Anterior cingulate cortex (tissue), 58 donors: ENCODE measurements at regions not wholly inside any gene's neighbourhood (a gene's known extent, or its start where the extent isn't known, plus 50 kb on each side); places are given as distances from the start of the nearest gene placed in this dataset.

Experiments
- DNase-seq, 58 donors: peaks; one replicate each; lab custom pipeline; 2025; lab: John Stamatoyannopoulos, UW

GRCh38 chr4:151600432-151600831 lies 160.4 kb downstream of the GATB start:
- no peak for DNase-seq

GRCh38 chr4:151603377-151603776 lies 157.4 kb downstream of the GATB start:
- no peak for DNase-seq

- DNase-seq = no peak
Measured at GRCh38 chr4:151604238-151604637, 156.6 kb downstream of the GATB start.

- no peak for DNase-seq
Measured at GRCh38 chr4:151605215-151605614, 155.6 kb downstream of the GATB start.

GRCh38 chr4:151606061-151606460 lies 154.7 kb downstream of the GATB start:
- no peak for DNase-seq

GRCh38 chr4:151610229-151610628 lies 150.6 kb downstream of the GATB start:
- DNase-seq = no peak

- DNase-seq = no peak
Measured at GRCh38 chr4:151611960-151612359, 148.8 kb downstream of the GATB start.

GRCh38 chr4:151613290-151613689 lies 147.5 kb downstream of the GATB start:
- DNase-seq = no peak

GRCh38 chr4:151614561-151614960 lies 146.2 kb downstream of the GATB start:
- no peak for DNase-seq

GRCh38 chr4:151618858-151619257 lies 141.9 kb downstream of the GATB start:
- DNase-seq = no peak

- DNase-seq = no peak
Measured at GRCh38 chr4:151620066-151620465, 140.7 kb downstream of the GATB start.
